ENCODE measurements at regions not wholly inside any gene's neighbourhood (a gene's known extent, or its start where the extent isn't known, plus 50 kb on each side); places are given as distances from the start of the nearest gene placed in this dataset.

GRCh38 chr2:228592925-228593324 is 411.4 kb upstream of the SPHKAP start:
- TF ChIP-seq CTCF (IDR thresholded peaks at IDR 0.05; ENCODE audit: insufficient read depth, low read length, poor library complexity, severe bottlenecking) (no peak), EZH2phosphoT487 (conservative IDR thresholded peaks at IDR 0.05; ENCODE audit: low read length) (no peak)
